GM23338 (cell line): ENCODE measurements at regions not wholly inside any gene's neighbourhood (a gene's known extent, or its start where the extent isn't known, plus 50 kb on each side); places are given as distances from the start of the nearest gene placed in this dataset.

Experiments
- ATAC-seq: fragments of 200-7000 bp; cut with Tn5 transposase; 3 replicates; pipeline ENCODE4 v1.9.1; 2020
- DNase-seq: peaks from one replicate; pipeline ENCODE4 v3.0.0-alpha.2; 2015; ENCODE audit warnings: low spot score
- H2AFZ ChIP-seq: fragments of 200-600 bp; sonication (generic); 2 replicates; pipeline ENCODE4 v1.8.0; 2016; ENCODE audit warnings: antibody characterized with exemption, mild to moderate bottlenecking, moderate library complexity
- H3F3A ChIP-seq: fragments of 200-600 bp; sonication (generic); replicated peaks from 2 replicates; pipeline ENCODE4 v1.8.0; 2017; ENCODE audit warnings: antibody characterized with exemption, mixed run types, low read depth
- H3K27ac ChIP-seq: fragments of 200-600 bp; sonication (generic); 2 replicates; pipeline ENCODE4 v1.6.1; 2016; ENCODE audit warnings: low read depth
- H3K27me3 ChIP-seq: fragments of 200-600 bp; sonication (generic); 2 replicates; pipeline ENCODE4 v1.8.0; 2016; ENCODE audit warnings: mild to moderate bottlenecking, mixed run types, moderate library complexity; ENCODE audit not compliant: insufficient read depth
- H3K36me3 ChIP-seq: fragments of 200-600 bp; sonication (generic); 2 replicates; pipeline ENCODE4 v1.8.0; 2016; ENCODE audit warnings: mild to moderate bottlenecking; ENCODE audit not compliant: insufficient read depth
- H3K4me1 ChIP-seq: fragments of 200-600 bp; sonication (generic); 2 replicates; pipeline ENCODE4 v1.8.0; 2016; ENCODE audit warnings: mild to moderate bottlenecking, moderate library complexity; ENCODE audit not compliant: insufficient read depth
- H3K4me2 ChIP-seq: fragments of 200-600 bp; sonication (generic); 2 replicates; pipeline ENCODE4 v1.7.1; 2017; ENCODE audit warnings: mixed run types
- H3K4me3 ChIP-seq: fragments of 200-600 bp; sonication (generic); 2 replicates; pipeline ENCODE4 v1.6.1; 2016; ENCODE audit warnings: mixed run types
- H3K79me2 ChIP-seq: fragments of 200-600 bp; sonication (generic); replicated peaks from 2 replicates; pipeline ENCODE4 v1.8.0; 2017; ENCODE audit warnings: mild to moderate bottlenecking; ENCODE audit not compliant: insufficient read depth
- H3K9me2 ChIP-seq: fragments of 200-600 bp; sonication (generic); 2 replicates; pipeline ENCODE4 v1.8.0; 2017; ENCODE audit not compliant: insufficient read depth
- H4K20me1 ChIP-seq: fragments of 200-600 bp; sonication (generic); replicated peaks from 2 replicates; pipeline ENCODE4 v1.8.0; 2017; ENCODE audit warnings: mild to moderate bottlenecking; ENCODE audit not compliant: insufficient read depth
- H3K27ac Mint-ChIP-seq: 2 replicates; pipeline ENCODE4 v1.8.0; 2020; ENCODE audit warnings: inconsistent platforms, mild to moderate bottlenecking, moderate library complexity, mixed read lengths
- H3K27me3 Mint-ChIP-seq: 3 replicates; pipeline ENCODE4 v1.8.0; 2022; ENCODE audit warnings: low read depth, mild to moderate bottlenecking, moderate library complexity, mixed read lengths, inconsistent platforms; ENCODE audit not compliant: insufficient read depth, poor library complexity
- H3K36me3 Mint-ChIP-seq: 3 replicates; pipeline ENCODE4 v1.8.0; 2021; ENCODE audit warnings: low read depth, mild to moderate bottlenecking, inconsistent platforms, moderate library complexity, mixed read lengths
- H3K4me1 Mint-ChIP-seq: 3 replicates; pipeline ENCODE4 v1.8.0; 2020; ENCODE audit warnings: mild to moderate bottlenecking, inconsistent platforms, mixed read lengths
- H3K4me3 Mint-ChIP-seq: 3 replicates; pipeline ENCODE4 v1.8.0; 2021; ENCODE audit warnings: moderate library complexity, mild to moderate bottlenecking, inconsistent platforms, mixed read lengths
- H3K9me3 Mint-ChIP-seq: 3 replicates; pipeline ENCODE4 v1.8.0; 2020; ENCODE audit warnings: moderate library complexity, mild to moderate bottlenecking, inconsistent platforms, mixed read lengths
- CREB1 ChIP-seq: fragments of 250-450 bp; sonication (Bioruptor Pico); IDR thresholded peaks from 2 replicates; pipeline ENCODE4 v1.5.0; 2020; ENCODE audit warnings: low read depth, mild to moderate bottlenecking, moderate library complexity
- EZH2 ChIP-seq: fragments of 200-600 bp; sonication (generic); IDR thresholded peaks from one replicate; pipeline ENCODE4 v1.8.0; 2017; ENCODE audit warnings: antibody characterized with exemption, mild to moderate bottlenecking, low read depth; ENCODE audit not compliant: unreplicated experiment
- EZH2phosphoT487 ChIP-seq: fragments of 200-600 bp; sonication (generic); IDR thresholded peaks from one replicate; pipeline ENCODE4 v1.8.1; 2018; ENCODE audit warnings: antibody characterized with exemption; ENCODE audit not compliant: unreplicated experiment
- JUNB ChIP-seq: IDR thresholded peaks from one replicate; pipeline ENCODE4 v1.6.1; 2016; ENCODE audit warnings: antibody characterized with exemption; ENCODE audit not compliant: unreplicated experiment
- NANOG ChIP-seq: IDR thresholded peaks from 2 replicates; pipeline ENCODE4 v1.6.1; 2016; ENCODE audit warnings: antibody characterized with exemption, borderline replicate concordance
- POLR2AphosphoS5 ChIP-seq: IDR thresholded peaks from 2 replicates; pipeline ENCODE4 v1.6.1; 2016; ENCODE audit warnings: antibody characterized with exemption, low read depth
- STAT1 ChIP-seq: IDR thresholded peaks from one replicate; pipeline ENCODE4 v1.6.1; 2016; ENCODE audit warnings: antibody characterized with exemption; ENCODE audit not compliant: unreplicated experiment
- ZNF114 ChIP-seq: fragments of 250-450 bp; sonication (Bioruptor Pico); IDR thresholded peaks from 2 replicates; pipeline ENCODE4 v1.5.0; 2020; ENCODE audit warnings: mild to moderate bottlenecking, moderate library complexity
- ZNF331 ChIP-seq: fragments of 250-450 bp; sonication (Bioruptor Pico); IDR thresholded peaks from 2 replicates; pipeline ENCODE4 v1.5.0; 2020; ENCODE audit warnings: low read depth, mild to moderate bottlenecking, moderate library complexity
- TF ChIP-seq, protein P1 (sequence below), 2 experiments: fragments of 200-600 bp in 1 of 2; sonication (generic) in 1 of 2; conservative IDR thresholded peaks; 2 replicates each; pipeline versions ENCODE4 v1.5.1 to v1.6.1; 2016 to 2017; ENCODE audit warnings: antibody characterized with exemption in 2 of 2, low read depth in 2 of 2, mild to moderate bottlenecking in 2 of 2, moderate library complexity in 1 of 2
- TF ChIP-seq, protein P2 (sequence below): fragments of 250-450 bp; sonication (Bioruptor Pico); IDR thresholded peaks from 2 replicates; pipeline ENCODE4 v1.5.0; 2020; ENCODE audit warnings: mild to moderate bottlenecking, moderate library complexity
- TF ChIP-seq, protein P3 (sequence below): IDR thresholded peaks from one replicate; pipeline ENCODE4 v1.6.1; 2018; ENCODE audit warnings: antibody characterized with exemption; ENCODE audit not compliant: unreplicated experiment
- TF ChIP-seq, protein P4 (sequence below): IDR thresholded peaks from 2 replicates; pipeline ENCODE4 v1.6.1; 2016; ENCODE audit warnings: antibody characterized with exemption

DNA sequence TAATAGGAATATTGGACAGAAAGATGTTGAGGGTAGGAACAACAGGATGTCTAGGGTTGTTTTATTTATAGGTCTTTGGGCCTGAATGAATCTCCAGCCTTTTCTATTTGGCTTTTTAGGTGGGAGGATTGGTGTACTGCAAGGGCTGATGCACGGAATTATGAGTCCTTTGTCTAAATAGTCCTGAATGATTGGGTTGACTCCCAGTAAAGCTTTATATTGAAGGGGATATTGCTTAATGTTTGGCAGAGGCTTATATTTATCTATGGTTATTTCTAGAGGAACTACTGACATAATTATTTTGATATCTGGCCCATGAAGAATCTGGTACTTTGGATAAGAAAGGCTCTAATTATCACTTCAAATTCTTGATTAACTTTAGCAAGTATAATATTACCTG is 253.6 kb upstream of the AVPR1A start:
- no peaks in the 10 kb centered on the region for H3K4me1 Mint-ChIP-seq
- H3K9me3 Mint-ChIP-seq = no peaks in the 10 kb centered on the region; the same call in 2 of the 3 replicates
- H3K27me3 ChIP-seq = no peaks in the 10 kb centered on the region
- no peak overlapping the region for H3K27ac Mint-ChIP-seq
- no peak overlapping the region for H2AFZ ChIP-seq
- DNase-seq (no peak), ATAC-seq (no peak)
- peaks cover 2% of the 10 kb centered on the region for H3K27me3 Mint-ChIP-seq
- no peak overlapping the region for H3K4me2 ChIP-seq
- no peaks in the 10 kb centered on the region for H4K20me1 ChIP-seq
- no peaks in the 10 kb centered on the region for H3K79me2 ChIP-seq
- no peak overlapping the region for H3K4me3 Mint-ChIP-seq
- H3K4me3 ChIP-seq = no peak overlapping the region
- no peak overlapping the region for H3K27ac ChIP-seq
- H3F3A ChIP-seq = no peaks in the 10 kb centered on the region
- H3K4me1 ChIP-seq = no peaks in the 10 kb centered on the region
- no peaks in the 10 kb centered on the region for H3K36me3 ChIP-seq
- no peaks in the 10 kb centered on the region for H3K36me3 Mint-ChIP-seq
- 0 out of 2 replicates have a peak, but pooled peaks cover 3% of the 10 kb centered on the region for H3K9me2 ChIP-seq
- TF ChIP-seq, protein P1, sequence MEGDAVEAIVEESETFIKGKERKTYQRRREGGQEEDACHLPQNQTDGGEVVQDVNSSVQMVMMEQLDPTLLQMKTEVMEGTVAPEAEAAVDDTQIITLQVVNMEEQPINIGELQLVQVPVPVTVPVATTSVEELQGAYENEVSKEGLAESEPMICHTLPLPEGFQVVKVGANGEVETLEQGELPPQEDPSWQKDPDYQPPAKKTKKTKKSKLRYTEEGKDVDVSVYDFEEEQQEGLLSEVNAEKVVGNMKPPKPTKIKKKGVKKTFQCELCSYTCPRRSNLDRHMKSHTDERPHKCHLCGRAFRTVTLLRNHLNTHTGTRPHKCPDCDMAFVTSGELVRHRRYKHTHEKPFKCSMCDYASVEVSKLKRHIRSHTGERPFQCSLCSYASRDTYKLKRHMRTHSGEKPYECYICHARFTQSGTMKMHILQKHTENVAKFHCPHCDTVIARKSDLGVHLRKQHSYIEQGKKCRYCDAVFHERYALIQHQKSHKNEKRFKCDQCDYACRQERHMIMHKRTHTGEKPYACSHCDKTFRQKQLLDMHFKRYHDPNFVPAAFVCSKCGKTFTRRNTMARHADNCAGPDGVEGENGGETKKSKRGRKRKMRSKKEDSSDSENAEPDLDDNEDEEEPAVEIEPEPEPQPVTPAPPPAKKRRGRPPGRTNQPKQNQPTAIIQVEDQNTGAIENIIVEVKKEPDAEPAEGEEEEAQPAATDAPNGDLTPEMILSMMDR (conservative IDR thresholded peaks at IDR 0.05; ENCODE audit: low read depth in 2 of 2) = no peak
- TF ChIP-seq CREB1 (CRISPR knock-in tag) (no peak), ZNF331 (CRISPR knock-in tag) (no peak), NANOG (no peak), EZH2phosphoT487 (no peak), STAT1 (no peak), ZNF114 (CRISPR knock-in tag) (no peak), JUNB (no peak), POLR2AphosphoS5 (no peak), EZH2 (no peak)
- TF ChIP-seq, protein P2, sequence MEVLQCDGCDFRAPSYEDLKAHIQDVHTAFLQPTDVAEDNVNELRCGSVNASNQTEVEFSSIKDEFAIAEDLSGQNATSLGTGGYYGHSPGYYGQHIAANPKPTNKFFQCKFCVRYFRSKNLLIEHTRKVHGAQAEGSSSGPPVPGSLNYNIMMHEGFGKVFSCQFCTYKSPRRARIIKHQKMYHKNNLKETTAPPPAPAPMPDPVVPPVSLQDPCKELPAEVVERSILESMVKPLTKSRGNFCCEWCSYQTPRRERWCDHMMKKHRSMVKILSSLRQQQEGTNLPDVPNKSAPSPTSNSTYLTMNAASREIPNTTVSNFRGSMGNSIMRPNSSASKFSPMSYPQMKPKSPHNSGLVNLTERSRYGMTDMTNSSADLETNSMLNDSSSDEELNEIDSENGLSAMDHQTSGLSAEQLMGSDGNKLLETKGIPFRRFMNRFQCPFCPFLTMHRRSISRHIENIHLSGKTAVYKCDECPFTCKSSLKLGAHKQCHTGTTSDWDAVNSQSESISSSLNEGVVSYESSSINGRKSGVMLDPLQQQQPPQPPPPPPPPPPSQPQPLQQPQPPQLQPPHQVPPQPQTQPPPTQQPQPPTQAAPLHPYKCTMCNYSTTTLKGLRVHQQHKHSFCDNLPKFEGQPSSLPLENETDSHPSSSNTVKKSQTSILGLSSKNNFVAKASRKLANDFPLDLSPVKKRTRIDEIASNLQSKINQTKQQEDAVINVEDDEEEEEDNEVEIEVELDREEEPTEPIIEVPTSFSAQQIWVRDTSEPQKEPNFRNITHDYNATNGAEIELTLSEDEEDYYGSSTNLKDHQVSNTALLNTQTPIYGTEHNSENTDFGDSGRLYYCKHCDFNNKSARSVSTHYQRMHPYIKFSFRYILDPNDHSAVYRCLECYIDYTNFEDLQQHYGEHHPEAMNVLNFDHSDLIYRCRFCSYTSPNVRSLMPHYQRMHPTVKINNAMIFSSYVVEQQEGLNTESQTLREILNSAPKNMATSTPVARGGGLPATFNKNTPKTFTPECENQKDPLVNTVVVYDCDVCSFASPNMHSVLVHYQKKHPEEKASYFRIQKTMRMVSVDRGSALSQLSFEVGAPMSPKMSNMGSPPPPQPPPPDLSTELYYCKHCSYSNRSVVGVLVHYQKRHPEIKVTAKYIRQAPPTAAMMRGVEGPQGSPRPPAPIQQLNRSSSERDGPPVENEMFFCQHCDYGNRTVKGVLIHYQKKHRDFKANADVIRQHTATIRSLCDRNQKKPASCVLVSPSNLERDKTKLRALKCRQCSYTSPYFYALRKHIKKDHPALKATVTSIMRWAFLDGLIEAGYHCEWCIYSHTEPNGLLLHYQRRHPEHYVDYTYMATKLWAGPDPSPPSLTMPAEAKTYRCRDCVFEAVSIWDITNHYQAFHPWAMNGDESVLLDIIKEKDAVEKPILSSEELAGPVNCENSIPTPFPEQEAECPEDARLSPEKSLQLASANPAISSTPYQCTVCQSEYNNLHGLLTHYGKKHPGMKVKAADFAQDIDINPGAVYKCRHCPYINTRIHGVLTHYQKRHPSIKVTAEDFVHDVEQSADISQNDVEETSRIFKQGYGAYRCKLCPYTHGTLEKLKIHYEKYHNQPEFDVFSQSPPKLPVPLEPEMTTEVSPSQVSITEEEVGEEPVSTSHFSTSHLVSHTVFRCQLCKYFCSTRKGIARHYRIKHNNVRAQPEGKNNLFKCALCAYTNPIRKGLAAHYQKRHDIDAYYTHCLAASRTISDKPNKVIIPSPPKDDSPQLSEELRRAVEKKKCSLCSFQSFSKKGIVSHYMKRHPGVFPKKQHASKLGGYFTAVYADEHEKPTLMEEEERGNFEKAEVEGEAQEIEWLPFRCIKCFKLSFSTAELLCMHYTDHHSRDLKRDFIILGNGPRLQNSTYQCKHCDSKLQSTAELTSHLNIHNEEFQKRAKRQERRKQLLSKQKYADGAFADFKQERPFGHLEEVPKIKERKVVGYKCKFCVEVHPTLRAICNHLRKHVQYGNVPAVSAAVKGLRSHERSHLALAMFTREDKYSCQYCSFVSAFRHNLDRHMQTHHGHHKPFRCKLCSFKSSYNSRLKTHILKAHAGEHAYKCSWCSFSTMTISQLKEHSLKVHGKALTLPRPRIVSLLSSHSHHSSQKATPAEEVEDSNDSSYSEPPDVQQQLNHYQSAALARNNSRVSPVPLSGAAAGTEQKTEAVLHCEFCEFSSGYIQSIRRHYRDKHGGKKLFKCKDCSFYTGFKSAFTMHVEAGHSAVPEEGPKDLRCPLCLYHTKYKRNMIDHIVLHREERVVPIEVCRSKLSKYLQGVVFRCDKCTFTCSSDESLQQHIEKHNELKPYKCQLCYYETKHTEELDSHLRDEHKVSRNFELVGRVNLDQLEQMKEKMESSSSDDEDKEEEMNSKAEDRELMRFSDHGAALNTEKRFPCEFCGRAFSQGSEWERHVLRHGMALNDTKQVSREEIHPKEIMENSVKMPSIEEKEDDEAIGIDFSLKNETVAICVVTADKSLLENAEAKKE (CRISPR knock-in tag) = no peak
- TF ChIP-seq, protein P3, sequence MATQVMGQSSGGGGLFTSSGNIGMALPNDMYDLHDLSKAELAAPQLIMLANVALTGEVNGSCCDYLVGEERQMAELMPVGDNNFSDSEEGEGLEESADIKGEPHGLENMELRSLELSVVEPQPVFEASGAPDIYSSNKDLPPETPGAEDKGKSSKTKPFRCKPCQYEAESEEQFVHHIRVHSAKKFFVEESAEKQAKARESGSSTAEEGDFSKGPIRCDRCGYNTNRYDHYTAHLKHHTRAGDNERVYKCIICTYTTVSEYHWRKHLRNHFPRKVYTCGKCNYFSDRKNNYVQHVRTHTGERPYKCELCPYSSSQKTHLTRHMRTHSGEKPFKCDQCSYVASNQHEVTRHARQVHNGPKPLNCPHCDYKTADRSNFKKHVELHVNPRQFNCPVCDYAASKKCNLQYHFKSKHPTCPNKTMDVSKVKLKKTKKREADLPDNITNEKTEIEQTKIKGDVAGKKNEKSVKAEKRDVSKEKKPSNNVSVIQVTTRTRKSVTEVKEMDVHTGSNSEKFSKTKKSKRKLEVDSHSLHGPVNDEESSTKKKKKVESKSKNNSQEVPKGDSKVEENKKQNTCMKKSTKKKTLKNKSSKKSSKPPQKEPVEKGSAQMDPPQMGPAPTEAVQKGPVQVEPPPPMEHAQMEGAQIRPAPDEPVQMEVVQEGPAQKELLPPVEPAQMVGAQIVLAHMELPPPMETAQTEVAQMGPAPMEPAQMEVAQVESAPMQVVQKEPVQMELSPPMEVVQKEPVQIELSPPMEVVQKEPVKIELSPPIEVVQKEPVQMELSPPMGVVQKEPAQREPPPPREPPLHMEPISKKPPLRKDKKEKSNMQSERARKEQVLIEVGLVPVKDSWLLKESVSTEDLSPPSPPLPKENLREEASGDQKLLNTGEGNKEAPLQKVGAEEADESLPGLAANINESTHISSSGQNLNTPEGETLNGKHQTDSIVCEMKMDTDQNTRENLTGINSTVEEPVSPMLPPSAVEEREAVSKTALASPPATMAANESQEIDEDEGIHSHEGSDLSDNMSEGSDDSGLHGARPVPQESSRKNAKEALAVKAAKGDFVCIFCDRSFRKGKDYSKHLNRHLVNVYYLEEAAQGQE = no peak
- TF ChIP-seq, protein P4, sequence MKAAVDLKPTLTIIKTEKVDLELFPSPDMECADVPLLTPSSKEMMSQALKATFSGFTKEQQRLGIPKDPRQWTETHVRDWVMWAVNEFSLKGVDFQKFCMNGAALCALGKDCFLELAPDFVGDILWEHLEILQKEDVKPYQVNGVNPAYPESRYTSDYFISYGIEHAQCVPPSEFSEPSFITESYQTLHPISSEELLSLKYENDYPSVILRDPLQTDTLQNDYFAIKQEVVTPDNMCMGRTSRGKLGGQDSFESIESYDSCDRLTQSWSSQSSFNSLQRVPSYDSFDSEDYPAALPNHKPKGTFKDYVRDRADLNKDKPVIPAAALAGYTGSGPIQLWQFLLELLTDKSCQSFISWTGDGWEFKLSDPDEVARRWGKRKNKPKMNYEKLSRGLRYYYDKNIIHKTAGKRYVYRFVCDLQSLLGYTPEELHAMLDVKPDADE = no peak
